GM23338 (cell line): ENCODE measurements at regions not wholly inside any gene's neighbourhood (a gene's known extent, or its start where the extent isn't known, plus 50 kb on each side); places are given as distances from the start of the nearest gene placed in this dataset.

Experiments
- ATAC-seq: fragments of 200-7000 bp; cut with Tn5 transposase; 3 replicates; pipeline ENCODE4 v1.9.1; 2020
- DNase-seq: peaks from one replicate; pipeline ENCODE4 v3.0.0-alpha.2; 2015; ENCODE audit warnings: low spot score
- H2AFZ ChIP-seq: fragments of 200-600 bp; sonication (generic); 2 replicates; pipeline ENCODE4 v1.8.0; 2016; ENCODE audit warnings: antibody characterized with exemption, mild to moderate bottlenecking, moderate library complexity
- H3F3A ChIP-seq: fragments of 200-600 bp; sonication (generic); replicated peaks from 2 replicates; pipeline ENCODE4 v1.8.0; 2017; ENCODE audit warnings: antibody characterized with exemption, mixed run types, low read depth
- H3K27ac ChIP-seq: fragments of 200-600 bp; sonication (generic); 2 replicates; pipeline ENCODE4 v1.6.1; 2016; ENCODE audit warnings: low read depth
- H3K27me3 ChIP-seq: fragments of 200-600 bp; sonication (generic); 2 replicates; pipeline ENCODE4 v1.8.0; 2016; ENCODE audit warnings: mild to moderate bottlenecking, mixed run types, moderate library complexity; ENCODE audit not compliant: insufficient read depth
- H3K36me3 ChIP-seq: fragments of 200-600 bp; sonication (generic); 2 replicates; pipeline ENCODE4 v1.8.0; 2016; ENCODE audit warnings: mild to moderate bottlenecking; ENCODE audit not compliant: insufficient read depth
- H3K4me1 ChIP-seq: fragments of 200-600 bp; sonication (generic); 2 replicates; pipeline ENCODE4 v1.8.0; 2016; ENCODE audit warnings: mild to moderate bottlenecking, moderate library complexity; ENCODE audit not compliant: insufficient read depth
- H3K4me2 ChIP-seq: fragments of 200-600 bp; sonication (generic); 2 replicates; pipeline ENCODE4 v1.7.1; 2017; ENCODE audit warnings: mixed run types
- H3K4me3 ChIP-seq: fragments of 200-600 bp; sonication (generic); 2 replicates; pipeline ENCODE4 v1.6.1; 2016; ENCODE audit warnings: mixed run types
- H3K79me2 ChIP-seq: fragments of 200-600 bp; sonication (generic); replicated peaks from 2 replicates; pipeline ENCODE4 v1.8.0; 2017; ENCODE audit warnings: mild to moderate bottlenecking; ENCODE audit not compliant: insufficient read depth
- H3K9me2 ChIP-seq: fragments of 200-600 bp; sonication (generic); 2 replicates; pipeline ENCODE4 v1.8.0; 2017; ENCODE audit not compliant: insufficient read depth
- H4K20me1 ChIP-seq: fragments of 200-600 bp; sonication (generic); replicated peaks from 2 replicates; pipeline ENCODE4 v1.8.0; 2017; ENCODE audit warnings: mild to moderate bottlenecking; ENCODE audit not compliant: insufficient read depth
- H3K27ac Mint-ChIP-seq: 2 replicates; pipeline ENCODE4 v1.8.0; 2020; ENCODE audit warnings: inconsistent platforms, mild to moderate bottlenecking, moderate library complexity, mixed read lengths
- H3K27me3 Mint-ChIP-seq: 3 replicates; pipeline ENCODE4 v1.8.0; 2022; ENCODE audit warnings: low read depth, mild to moderate bottlenecking, moderate library complexity, mixed read lengths, inconsistent platforms; ENCODE audit not compliant: insufficient read depth, poor library complexity
- H3K36me3 Mint-ChIP-seq: 3 replicates; pipeline ENCODE4 v1.8.0; 2021; ENCODE audit warnings: low read depth, mild to moderate bottlenecking, inconsistent platforms, moderate library complexity, mixed read lengths
- H3K4me1 Mint-ChIP-seq: 3 replicates; pipeline ENCODE4 v1.8.0; 2020; ENCODE audit warnings: mild to moderate bottlenecking, inconsistent platforms, mixed read lengths
- H3K4me3 Mint-ChIP-seq: 3 replicates; pipeline ENCODE4 v1.8.0; 2021; ENCODE audit warnings: moderate library complexity, mild to moderate bottlenecking, inconsistent platforms, mixed read lengths
- H3K9me3 Mint-ChIP-seq: 3 replicates; pipeline ENCODE4 v1.8.0; 2020; ENCODE audit warnings: moderate library complexity, mild to moderate bottlenecking, inconsistent platforms, mixed read lengths
- EZH2 ChIP-seq: fragments of 200-600 bp; sonication (generic); IDR thresholded peaks from one replicate; pipeline ENCODE4 v1.8.0; 2017; ENCODE audit warnings: antibody characterized with exemption, mild to moderate bottlenecking, low read depth; ENCODE audit not compliant: unreplicated experiment
- EZH2phosphoT487 ChIP-seq: fragments of 200-600 bp; sonication (generic); IDR thresholded peaks from one replicate; pipeline ENCODE4 v1.8.1; 2018; ENCODE audit warnings: antibody characterized with exemption; ENCODE audit not compliant: unreplicated experiment
- JUNB ChIP-seq: IDR thresholded peaks from one replicate; pipeline ENCODE4 v1.6.1; 2016; ENCODE audit warnings: antibody characterized with exemption; ENCODE audit not compliant: unreplicated experiment
- NANOG ChIP-seq: IDR thresholded peaks from 2 replicates; pipeline ENCODE4 v1.6.1; 2016; ENCODE audit warnings: antibody characterized with exemption, borderline replicate concordance
- POLR2AphosphoS5 ChIP-seq: IDR thresholded peaks from 2 replicates; pipeline ENCODE4 v1.6.1; 2016; ENCODE audit warnings: antibody characterized with exemption, low read depth
- STAT1 ChIP-seq: IDR thresholded peaks from one replicate; pipeline ENCODE4 v1.6.1; 2016; ENCODE audit warnings: antibody characterized with exemption; ENCODE audit not compliant: unreplicated experiment
- ZNF331 ChIP-seq: fragments of 250-450 bp; sonication (Bioruptor Pico); IDR thresholded peaks from 2 replicates; pipeline ENCODE4 v1.5.0; 2020; ENCODE audit warnings: low read depth, mild to moderate bottlenecking, moderate library complexity
- TF ChIP-seq, protein P1 (sequence below): fragments of 250-450 bp; sonication (Bioruptor Pico); IDR thresholded peaks from 2 replicates; pipeline ENCODE4 v1.5.0; 2020; ENCODE audit warnings: mild to moderate bottlenecking, moderate library complexity
- TF ChIP-seq, protein P2 (sequence below): IDR thresholded peaks from 2 replicates; pipeline ENCODE4 v1.6.1; 2016; ENCODE audit warnings: antibody characterized with exemption

- TF ChIP-seq, protein P1, sequence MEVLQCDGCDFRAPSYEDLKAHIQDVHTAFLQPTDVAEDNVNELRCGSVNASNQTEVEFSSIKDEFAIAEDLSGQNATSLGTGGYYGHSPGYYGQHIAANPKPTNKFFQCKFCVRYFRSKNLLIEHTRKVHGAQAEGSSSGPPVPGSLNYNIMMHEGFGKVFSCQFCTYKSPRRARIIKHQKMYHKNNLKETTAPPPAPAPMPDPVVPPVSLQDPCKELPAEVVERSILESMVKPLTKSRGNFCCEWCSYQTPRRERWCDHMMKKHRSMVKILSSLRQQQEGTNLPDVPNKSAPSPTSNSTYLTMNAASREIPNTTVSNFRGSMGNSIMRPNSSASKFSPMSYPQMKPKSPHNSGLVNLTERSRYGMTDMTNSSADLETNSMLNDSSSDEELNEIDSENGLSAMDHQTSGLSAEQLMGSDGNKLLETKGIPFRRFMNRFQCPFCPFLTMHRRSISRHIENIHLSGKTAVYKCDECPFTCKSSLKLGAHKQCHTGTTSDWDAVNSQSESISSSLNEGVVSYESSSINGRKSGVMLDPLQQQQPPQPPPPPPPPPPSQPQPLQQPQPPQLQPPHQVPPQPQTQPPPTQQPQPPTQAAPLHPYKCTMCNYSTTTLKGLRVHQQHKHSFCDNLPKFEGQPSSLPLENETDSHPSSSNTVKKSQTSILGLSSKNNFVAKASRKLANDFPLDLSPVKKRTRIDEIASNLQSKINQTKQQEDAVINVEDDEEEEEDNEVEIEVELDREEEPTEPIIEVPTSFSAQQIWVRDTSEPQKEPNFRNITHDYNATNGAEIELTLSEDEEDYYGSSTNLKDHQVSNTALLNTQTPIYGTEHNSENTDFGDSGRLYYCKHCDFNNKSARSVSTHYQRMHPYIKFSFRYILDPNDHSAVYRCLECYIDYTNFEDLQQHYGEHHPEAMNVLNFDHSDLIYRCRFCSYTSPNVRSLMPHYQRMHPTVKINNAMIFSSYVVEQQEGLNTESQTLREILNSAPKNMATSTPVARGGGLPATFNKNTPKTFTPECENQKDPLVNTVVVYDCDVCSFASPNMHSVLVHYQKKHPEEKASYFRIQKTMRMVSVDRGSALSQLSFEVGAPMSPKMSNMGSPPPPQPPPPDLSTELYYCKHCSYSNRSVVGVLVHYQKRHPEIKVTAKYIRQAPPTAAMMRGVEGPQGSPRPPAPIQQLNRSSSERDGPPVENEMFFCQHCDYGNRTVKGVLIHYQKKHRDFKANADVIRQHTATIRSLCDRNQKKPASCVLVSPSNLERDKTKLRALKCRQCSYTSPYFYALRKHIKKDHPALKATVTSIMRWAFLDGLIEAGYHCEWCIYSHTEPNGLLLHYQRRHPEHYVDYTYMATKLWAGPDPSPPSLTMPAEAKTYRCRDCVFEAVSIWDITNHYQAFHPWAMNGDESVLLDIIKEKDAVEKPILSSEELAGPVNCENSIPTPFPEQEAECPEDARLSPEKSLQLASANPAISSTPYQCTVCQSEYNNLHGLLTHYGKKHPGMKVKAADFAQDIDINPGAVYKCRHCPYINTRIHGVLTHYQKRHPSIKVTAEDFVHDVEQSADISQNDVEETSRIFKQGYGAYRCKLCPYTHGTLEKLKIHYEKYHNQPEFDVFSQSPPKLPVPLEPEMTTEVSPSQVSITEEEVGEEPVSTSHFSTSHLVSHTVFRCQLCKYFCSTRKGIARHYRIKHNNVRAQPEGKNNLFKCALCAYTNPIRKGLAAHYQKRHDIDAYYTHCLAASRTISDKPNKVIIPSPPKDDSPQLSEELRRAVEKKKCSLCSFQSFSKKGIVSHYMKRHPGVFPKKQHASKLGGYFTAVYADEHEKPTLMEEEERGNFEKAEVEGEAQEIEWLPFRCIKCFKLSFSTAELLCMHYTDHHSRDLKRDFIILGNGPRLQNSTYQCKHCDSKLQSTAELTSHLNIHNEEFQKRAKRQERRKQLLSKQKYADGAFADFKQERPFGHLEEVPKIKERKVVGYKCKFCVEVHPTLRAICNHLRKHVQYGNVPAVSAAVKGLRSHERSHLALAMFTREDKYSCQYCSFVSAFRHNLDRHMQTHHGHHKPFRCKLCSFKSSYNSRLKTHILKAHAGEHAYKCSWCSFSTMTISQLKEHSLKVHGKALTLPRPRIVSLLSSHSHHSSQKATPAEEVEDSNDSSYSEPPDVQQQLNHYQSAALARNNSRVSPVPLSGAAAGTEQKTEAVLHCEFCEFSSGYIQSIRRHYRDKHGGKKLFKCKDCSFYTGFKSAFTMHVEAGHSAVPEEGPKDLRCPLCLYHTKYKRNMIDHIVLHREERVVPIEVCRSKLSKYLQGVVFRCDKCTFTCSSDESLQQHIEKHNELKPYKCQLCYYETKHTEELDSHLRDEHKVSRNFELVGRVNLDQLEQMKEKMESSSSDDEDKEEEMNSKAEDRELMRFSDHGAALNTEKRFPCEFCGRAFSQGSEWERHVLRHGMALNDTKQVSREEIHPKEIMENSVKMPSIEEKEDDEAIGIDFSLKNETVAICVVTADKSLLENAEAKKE: no peak
- TF ChIP-seq JUNB: no peak
- no peak for TF ChIP-seq ZNF331
These were observed 227.5 kb downstream of the GXYLT1 start (continued) for GRCh38 chr12:41917181-41917580.

- H3K27ac Mint-ChIP-seq: no peak overlapping the region
- no peak overlapping the region for H3K27ac ChIP-seq
- H3K4me3 ChIP-seq: no peak overlapping the region
- H3F3A ChIP-seq: no peaks in the 10 kb centered on the region
- no peak overlapping the region for H3K4me2 ChIP-seq
- TF ChIP-seq STAT1: no peak
- 0 out of 2 replicates have a peak, but pooled peaks cover 3% of the 10 kb centered on the region for H3K9me2 ChIP-seq
- no peaks in the 10 kb centered on the region for H3K9me3 Mint-ChIP-seq
- H4K20me1 ChIP-seq: no peaks in the 10 kb centered on the region
- H3K4me1 Mint-ChIP-seq: peaks cover 24% of the 10 kb centered on the region
- H3K4me1 ChIP-seq: peaks cover 13% of the 10 kb centered on the region
- no peaks in the 10 kb centered on the region for H3K27me3 ChIP-seq
- no peak for ATAC-seq
- no peak for DNase-seq
- no peaks in the 10 kb centered on the region for H3K36me3 Mint-ChIP-seq
- H3K36me3 ChIP-seq: no peaks in the 10 kb centered on the region
- no peak overlapping the region for H3K4me3 Mint-ChIP-seq
- no peaks in the 10 kb centered on the region for H3K79me2 ChIP-seq
- no peaks in the 10 kb centered on the region for H3K27me3 Mint-ChIP-seq
- H2AFZ ChIP-seq: no peak overlapping the region
These were observed 233.9 kb downstream of the GXYLT1 start for GRCh38 chr12:41910578-41911320.

DNA sequence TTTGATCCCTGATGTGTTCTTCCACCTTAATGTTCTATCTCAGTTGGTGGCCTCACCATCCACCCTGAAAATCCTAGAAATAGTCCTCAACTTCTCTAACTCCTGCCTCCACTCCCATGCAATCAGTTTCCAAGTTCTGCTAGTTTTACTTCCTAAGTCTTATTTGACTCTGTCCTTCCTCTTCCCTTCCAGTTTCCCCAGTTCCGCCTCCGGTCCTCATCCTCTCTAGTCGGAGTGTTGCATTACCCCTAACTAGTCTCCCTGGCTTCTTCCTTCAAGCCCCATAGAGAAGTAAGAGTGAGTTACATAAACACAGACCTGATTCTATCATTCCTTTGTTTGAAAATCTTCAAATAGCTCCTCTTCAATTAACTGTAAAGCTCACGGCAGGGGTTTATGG is 236.5 kb downstream of the GXYLT1 start:
- H4K20me1 ChIP-seq: no peaks in the 10 kb centered on the region
- H3F3A ChIP-seq: no peaks in the 10 kb centered on the region
- H3K36me3 Mint-ChIP-seq: no peaks in the 10 kb centered on the region
- peaks cover 40% of the 10 kb centered on the region for H3K4me1 Mint-ChIP-seq
- H3K9me2 ChIP-seq: 0 out of 2 replicates have a peak, but pooled peaks cover 3% of the 10 kb centered on the region
- H3K79me2 ChIP-seq: no peaks in the 10 kb centered on the region
- H3K36me3 ChIP-seq: no peaks in the 10 kb centered on the region
- no peak for DNase-seq
- no peak overlapping the region for H2AFZ ChIP-seq
- H3K4me3 ChIP-seq: no peak overlapping the region
- ATAC-seq: no peak
- H3K27ac Mint-ChIP-seq: no peak overlapping the region
- H3K4me2 ChIP-seq: no peak overlapping the region
- H3K4me1 ChIP-seq: peaks cover 24% of the 10 kb centered on the region
- H3K4me3 Mint-ChIP-seq: no peak overlapping the region
- H3K27me3 Mint-ChIP-seq: no peaks in the 10 kb centered on the region
- no peaks in the 10 kb centered on the region for H3K27me3 ChIP-seq
- no peaks in the 10 kb centered on the region for H3K9me3 Mint-ChIP-seq
- TF ChIP-seq EZH2 (no peak), EZH2phosphoT487 (no peak), NANOG (no peak), ZNF331 (no peak), POLR2AphosphoS5 (no peak), JUNB (no peak)
- TF ChIP-seq, protein P2, sequence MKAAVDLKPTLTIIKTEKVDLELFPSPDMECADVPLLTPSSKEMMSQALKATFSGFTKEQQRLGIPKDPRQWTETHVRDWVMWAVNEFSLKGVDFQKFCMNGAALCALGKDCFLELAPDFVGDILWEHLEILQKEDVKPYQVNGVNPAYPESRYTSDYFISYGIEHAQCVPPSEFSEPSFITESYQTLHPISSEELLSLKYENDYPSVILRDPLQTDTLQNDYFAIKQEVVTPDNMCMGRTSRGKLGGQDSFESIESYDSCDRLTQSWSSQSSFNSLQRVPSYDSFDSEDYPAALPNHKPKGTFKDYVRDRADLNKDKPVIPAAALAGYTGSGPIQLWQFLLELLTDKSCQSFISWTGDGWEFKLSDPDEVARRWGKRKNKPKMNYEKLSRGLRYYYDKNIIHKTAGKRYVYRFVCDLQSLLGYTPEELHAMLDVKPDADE: no peak
- H3K27ac ChIP-seq: no peak overlapping the region
